Activated T-cell treated with anti-CD3 and anti-CD28 coated beads for 48 hours (primary cell): ENCODE measurements at regions not wholly inside any gene's neighbourhood (a gene's known extent, or its start where the extent isn't known, plus 50 kb on each side); places are given as distances from the start of the nearest gene placed in this dataset.

Experiments used
- DNase-seq: peaks from one replicate; pipeline ENCODE4 v3.0.0-alpha.2; 2020; ENCODE audit warnings: low read depth

GRCh38 chr1:99163671-99164070, 100.6 kb upstream of the PLPPR4 start:
- DNase-seq = no peak

- DNase-seq = no peak
Observed at GRCh38 chr1:99170516-99170915, 93.8 kb upstream of the PLPPR4 start.

GRCh38 chr1:99171184-99171813, 93.0 kb upstream of the PLPPR4 start:
- no peak for DNase-seq

- DNase-seq = no peak
Observed at GRCh38 chr1:99173282-99173681, 91.0 kb upstream of the PLPPR4 start.

GRCh38 chr1:99173900-99174299, 90.4 kb upstream of the PLPPR4 start:
- no peak for DNase-seq

GRCh38 chr1:99176753-99177152, 87.5 kb upstream of the PLPPR4 start:
- DNase-seq = no peak

- DNase-seq = no peak
Observed at GRCh38 chr1:99177465-99177864, 86.8 kb upstream of the PLPPR4 start.

GRCh38 chr1:99180343-99180808, 83.9 kb upstream of the PLPPR4 start:
- DNase-seq = peak; percentile 35

GRCh38 chr1:99180915-99181314, 83.4 kb upstream of the PLPPR4 start:
- DNase-seq = no peak

- no peak for DNase-seq
Observed at GRCh38 chr1:99181892-99182291, 82.4 kb upstream of the PLPPR4 start.

GRCh38 chr1:99185196-99185595, 79.1 kb upstream of the PLPPR4 start:
- no peak for DNase-seq

GRCh38 chr1:99193431-99193830, 70.9 kb upstream of the PLPPR4 start:
- DNase-seq = no peak

GRCh38 chr1:99198393-99198792, 65.9 kb upstream of the PLPPR4 start:
- no peak for DNase-seq

GRCh38 chr1:99207216-99207615, 57.1 kb upstream of the PLPPR4 start:
- no peak for DNase-seq
